Stimulated activated memory B cell treated with anti-CD40 and anti-IgM and Interleukin-4, amounts not matched to agents 10 μg/mL and 1 μg/mL and 100 μg/mL, for 72 hours (primary cell): ENCODE measurements at regions not wholly inside any gene's neighbourhood (a gene's known extent, or its start where the extent isn't known, plus 50 kb on each side); places are given as distances from the start of the nearest gene placed in this dataset.

Experiments
- ATAC-seq: fragments of 150-1000 bp; cut with Tn5 transposase; 2 replicates; pipeline ENCODE4 v1.10.0; 2021
- H3K27ac Mint-ChIP-seq: one replicate; pipeline ENCODE4 v1.8.0; 2022; ENCODE audit warnings: mild to moderate bottlenecking, mixed read lengths
- H3K27me3 Mint-ChIP-seq: one replicate; pipeline ENCODE4 v1.8.0; 2022; ENCODE audit warnings: mixed read lengths
- H3K36me3 Mint-ChIP-seq: one replicate; pipeline ENCODE4 v1.8.0; 2022; ENCODE audit warnings: mixed read lengths
- H3K4me1 Mint-ChIP-seq: one replicate; pipeline ENCODE4 v1.8.0; 2022; ENCODE audit warnings: mixed read lengths
- H3K4me3 Mint-ChIP-seq: one replicate; pipeline ENCODE4 v1.8.0; 2022; ENCODE audit warnings: mild to moderate bottlenecking, moderate library complexity, mixed read lengths
- H3K9me3 Mint-ChIP-seq: one replicate; pipeline ENCODE4 v1.8.0; 2022; ENCODE audit warnings: mixed read lengths

DNA sequence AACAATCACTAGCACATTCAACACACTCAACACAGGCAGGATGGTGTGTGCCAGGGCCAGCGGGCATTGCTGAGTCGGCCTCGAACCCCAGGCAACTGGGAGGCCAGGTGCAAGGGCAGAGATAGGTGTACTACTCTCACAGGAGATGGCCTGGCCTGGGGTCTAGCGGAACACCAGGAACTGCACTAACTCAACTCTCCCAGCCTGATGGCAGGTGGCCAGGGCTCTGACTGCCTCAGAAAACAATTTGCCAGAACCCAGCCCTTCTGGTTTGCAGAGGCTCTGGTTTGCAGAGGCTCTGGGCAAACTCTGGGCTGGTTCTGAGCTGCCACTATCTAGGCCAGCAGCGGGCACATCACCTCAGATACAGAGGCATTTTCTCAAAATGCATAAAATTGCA, 229.2 kb upstream of the CHRNA7 start:
- no peak overlapping the region for H3K4me3 Mint-ChIP-seq

DNA sequence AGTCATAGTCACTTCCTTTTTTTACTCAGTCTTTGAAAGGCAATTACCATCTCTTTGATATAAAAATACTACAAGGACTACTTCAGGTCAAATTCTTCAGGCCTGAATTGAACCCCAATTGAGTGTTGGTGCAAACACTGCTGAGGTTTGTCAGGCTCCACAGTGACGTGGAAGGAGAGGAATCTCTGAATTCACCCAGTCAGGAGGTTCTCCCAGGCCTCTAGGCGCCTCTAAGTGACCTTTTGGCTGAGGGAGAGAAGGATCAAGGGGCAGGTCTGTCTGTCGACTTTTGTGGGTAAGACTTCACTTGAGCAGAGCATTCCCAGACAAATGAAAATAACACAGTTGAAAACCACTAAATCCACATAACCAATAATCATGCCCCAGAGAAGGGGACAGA, 227.6 kb upstream of the CHRNA7 start:
- Mint-ChIP-seq H3K4me3 (no peak overlapping the region), H3K27ac (no peak overlapping the region), H3K36me3 (no peaks in the 10 kb centered on the region), H3K4me1 (no peaks in the 10 kb centered on the region), H3K27me3 (peaks cover 23% of the 10 kb centered on the region), H3K9me3 (no peaks in the 10 kb centered on the region)
- ATAC-seq = no peak

More for the DNA sequence above, 229.2 kb upstream of the CHRNA7 start:
- Mint-ChIP-seq H3K27me3 (peaks cover 25% of the 10 kb centered on the region), H3K36me3 (no peaks in the 10 kb centered on the region), H3K27ac (no peak overlapping the region), H3K9me3 (no peaks in the 10 kb centered on the region), H3K4me1 (no peaks in the 10 kb centered on the region)
- ATAC-seq = no peak

DNA sequence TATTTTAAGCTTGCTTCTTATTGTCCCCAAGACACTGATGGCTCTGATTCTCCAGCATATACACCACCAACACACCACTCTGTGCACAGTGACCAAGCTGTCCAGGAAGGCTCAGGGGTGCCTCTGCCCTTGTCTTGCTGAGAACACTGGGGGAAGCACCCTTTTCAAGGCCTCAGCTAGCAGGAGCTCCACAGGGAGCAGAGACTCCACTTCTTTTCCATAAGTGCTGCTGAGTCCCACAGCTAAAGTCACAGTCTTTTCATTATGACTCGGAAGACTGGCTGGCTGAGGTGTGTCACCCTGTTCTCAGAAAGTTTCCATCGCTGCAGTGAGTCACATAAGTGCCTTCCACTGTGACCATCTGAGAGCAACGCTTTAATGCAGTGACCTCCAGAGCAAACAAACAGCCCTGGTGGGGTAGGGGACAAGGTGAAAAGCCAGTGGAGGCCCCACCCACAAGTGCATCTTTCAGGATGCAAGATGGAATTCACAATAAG, 226.9 kb upstream of the CHRNA7 start:
- Mint-ChIP-seq H3K27ac (no peak overlapping the region), H3K4me1 (no peaks in the 10 kb centered on the region), H3K9me3 (no peaks in the 10 kb centered on the region), H3K36me3 (no peaks in the 10 kb centered on the region), H3K27me3 (peaks cover 16% of the 10 kb centered on the region), H3K4me3 (no peak overlapping the region)
- peak; percentile 42 for ATAC-seq

DNA sequence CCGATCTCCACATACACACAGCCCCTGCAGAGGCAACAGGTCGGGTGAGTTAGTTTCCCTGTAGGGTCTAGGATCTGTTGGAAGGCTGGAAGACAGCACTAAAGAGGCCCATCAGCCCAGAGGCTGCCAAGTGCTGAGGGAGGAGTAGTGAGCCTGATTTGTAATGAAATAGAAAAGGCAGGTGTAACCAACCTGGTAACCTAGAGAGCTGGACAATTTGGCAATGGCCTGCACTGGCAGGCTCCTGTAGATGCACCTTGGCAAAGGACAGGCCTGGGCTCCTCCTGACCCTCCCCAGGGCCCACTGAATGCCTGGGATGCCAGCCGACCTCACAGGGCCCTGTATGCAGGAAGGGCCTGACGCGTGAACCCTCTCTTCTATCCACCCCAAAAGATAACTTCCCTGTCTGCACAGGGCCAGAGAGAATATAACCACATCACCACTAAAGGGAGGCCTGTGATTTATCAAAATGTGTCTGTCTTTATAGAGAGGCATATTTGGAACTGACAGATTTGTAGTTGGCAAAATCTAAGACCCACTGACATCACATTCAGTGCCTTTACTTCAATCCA, 225.1 kb upstream of the CHRNA7 start:
- Mint-ChIP-seq H3K4me3 (no peak overlapping the region), H3K9me3 (peaks cover 2% of the 10 kb centered on the region), H3K4me1 (no peaks in the 10 kb centered on the region), H3K27me3 (no peaks in the 10 kb centered on the region), H3K36me3 (no peaks in the 10 kb centered on the region), H3K27ac (no peak overlapping the region)
- no peak for ATAC-seq

DNA sequence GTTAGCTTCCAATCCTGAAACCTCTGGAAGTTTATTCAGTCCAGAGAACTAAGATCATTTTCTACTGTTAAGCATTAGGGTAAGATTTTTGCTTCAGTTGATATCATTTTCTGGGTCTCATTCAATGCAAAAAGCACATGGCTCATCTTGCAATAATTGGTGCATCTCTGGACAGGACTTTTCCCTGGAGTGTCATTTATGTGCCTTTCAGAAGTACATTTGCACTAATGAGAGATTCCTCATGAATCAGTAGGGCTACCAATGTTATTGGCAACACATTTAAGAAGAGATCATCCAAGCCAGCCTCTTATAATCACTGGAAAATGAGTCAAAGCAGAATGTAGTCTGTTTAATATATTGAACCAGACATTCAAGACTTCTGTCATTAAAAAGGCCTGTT, 224.2 kb upstream of the CHRNA7 start:
- H3K36me3 Mint-ChIP-seq = no peaks in the 10 kb centered on the region
- H3K4me3 Mint-ChIP-seq = no peak overlapping the region
- peaks cover 4% of the 10 kb centered on the region for H3K9me3 Mint-ChIP-seq
- H3K4me1 Mint-ChIP-seq = no peaks in the 10 kb centered on the region
- no peaks in the 10 kb centered on the region for H3K27me3 Mint-ChIP-seq
- H3K27ac Mint-ChIP-seq = no peak overlapping the region
- ATAC-seq = no peak

DNA sequence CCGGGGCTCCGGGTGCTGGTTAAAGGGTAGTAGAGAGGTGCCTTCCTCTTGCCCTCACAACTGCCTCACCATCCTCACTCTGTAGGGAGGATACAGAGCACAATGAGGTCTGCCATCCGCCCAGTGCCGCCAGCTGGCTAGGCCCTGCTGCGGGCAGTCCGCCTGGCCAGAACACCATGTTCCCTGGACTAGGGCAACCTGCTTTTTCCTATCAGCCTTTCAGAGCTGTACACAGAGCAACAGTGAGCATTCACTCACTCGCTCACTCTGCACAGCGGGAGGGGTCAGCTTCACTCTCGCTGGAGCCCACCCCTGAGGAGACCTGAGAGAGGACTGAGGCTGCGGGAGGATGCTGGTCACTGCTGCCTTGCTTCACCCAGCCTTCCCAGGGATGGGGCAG, 218.7 kb upstream of the CHRNA7 start:
- H3K4me1 Mint-ChIP-seq = no peaks in the 10 kb centered on the region
- peaks cover 4% of the 10 kb centered on the region for H3K9me3 Mint-ChIP-seq
- H3K36me3 Mint-ChIP-seq = no peaks in the 10 kb centered on the region
- H3K27ac Mint-ChIP-seq = no peak overlapping the region
- H3K4me3 Mint-ChIP-seq = no peak overlapping the region
- H3K27me3 Mint-ChIP-seq = no peaks in the 10 kb centered on the region
- ATAC-seq = no peak

DNA sequence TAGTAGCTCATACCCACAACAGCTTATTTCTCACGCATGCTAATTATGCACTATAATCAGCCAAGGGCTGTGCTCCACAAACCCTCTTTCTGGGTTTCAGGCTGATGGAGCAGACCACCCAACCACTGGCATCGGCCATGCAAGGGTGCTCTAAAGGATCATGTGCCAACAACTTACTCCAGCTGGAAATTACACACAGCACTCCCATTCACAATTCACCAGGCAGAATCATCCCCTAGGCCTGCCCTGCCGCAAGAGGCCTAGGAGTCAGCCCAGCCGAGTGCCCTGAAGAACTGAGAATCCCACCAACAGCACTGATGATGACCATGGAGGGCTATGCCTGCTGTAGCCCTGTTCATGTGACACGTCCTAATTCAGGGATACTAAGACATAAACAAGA, 216.2 kb upstream of the CHRNA7 start:
- Mint-ChIP-seq H3K4me1 (no peaks in the 10 kb centered on the region), H3K9me3 (peaks cover 4% of the 10 kb centered on the region), H3K4me3 (no peak overlapping the region), H3K27ac (no peak overlapping the region), H3K36me3 (no peaks in the 10 kb centered on the region), H3K27me3 (no peaks in the 10 kb centered on the region)
- ATAC-seq = no peak

DNA sequence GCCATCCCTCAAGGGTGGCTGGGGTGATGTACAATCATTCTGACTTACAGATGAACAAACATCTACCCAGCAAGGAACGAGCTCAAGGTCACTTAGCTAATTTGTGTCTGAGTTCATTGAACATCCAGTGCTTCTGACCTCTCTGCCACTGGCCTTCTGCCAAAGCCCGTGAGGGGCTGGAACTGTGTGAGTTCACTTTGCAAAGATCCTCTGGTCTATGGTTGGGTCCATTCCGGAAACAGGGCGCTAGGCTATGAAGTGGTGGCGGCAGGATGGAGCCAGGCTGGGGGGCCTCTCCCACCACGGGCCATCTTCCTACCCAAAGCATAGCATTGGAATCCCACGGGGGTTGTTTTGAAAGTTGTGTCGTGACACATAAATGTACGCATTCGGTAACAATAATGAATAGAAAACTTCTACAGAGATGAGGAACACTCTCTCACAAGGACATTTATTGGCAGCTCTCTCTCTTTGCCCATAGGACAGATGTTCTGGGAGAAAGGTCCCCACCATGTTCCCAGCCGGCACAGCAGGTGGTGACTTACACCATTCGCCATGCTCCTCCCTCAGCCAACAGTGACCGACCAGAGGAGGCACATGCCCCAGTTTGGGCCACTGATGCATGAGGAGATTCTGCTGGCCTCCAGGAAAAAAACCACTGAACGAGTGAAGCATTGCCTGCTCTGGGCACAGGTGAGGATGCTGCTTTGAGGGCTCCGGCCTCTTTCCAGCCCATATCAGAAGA, 214.7 kb upstream of the CHRNA7 start:
- Mint-ChIP-seq H3K27me3 (no peaks in the 10 kb centered on the region), H3K27ac (no peak overlapping the region), H3K4me3 (no peak overlapping the region), H3K4me1 (no peaks in the 10 kb centered on the region), H3K9me3 (no peaks in the 10 kb centered on the region), H3K36me3 (no peaks in the 10 kb centered on the region)
- ATAC-seq = no peak

DNA sequence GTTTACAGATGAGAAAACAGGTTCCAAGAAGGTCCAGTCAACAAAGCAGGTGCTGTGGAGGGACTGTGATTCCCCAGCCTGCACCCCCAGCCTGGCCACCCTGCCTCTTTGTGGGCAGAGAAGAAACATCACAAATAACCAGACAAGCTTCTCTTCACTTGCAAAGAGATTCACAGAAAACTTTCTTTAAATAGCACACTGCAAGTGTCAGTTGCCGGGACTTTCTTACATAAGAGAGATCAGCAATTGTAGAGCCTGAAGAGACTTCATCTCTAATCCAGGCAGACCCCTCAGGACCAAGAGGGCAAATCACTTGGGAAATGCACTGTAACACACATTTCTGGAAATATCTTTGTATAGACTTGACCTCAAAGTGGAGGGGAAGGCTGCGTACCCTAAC, 207.9 kb upstream of the CHRNA7 start:
- ATAC-seq = no peak
- no peak overlapping the region for H3K4me3 Mint-ChIP-seq
- peaks cover 3% of the 10 kb centered on the region for H3K9me3 Mint-ChIP-seq
- no peaks in the 10 kb centered on the region for H3K36me3 Mint-ChIP-seq
- H3K4me1 Mint-ChIP-seq = no peaks in the 10 kb centered on the region
- peaks cover 45% of the 10 kb centered on the region for H3K27me3 Mint-ChIP-seq
- H3K27ac Mint-ChIP-seq = no peak overlapping the region

DNA sequence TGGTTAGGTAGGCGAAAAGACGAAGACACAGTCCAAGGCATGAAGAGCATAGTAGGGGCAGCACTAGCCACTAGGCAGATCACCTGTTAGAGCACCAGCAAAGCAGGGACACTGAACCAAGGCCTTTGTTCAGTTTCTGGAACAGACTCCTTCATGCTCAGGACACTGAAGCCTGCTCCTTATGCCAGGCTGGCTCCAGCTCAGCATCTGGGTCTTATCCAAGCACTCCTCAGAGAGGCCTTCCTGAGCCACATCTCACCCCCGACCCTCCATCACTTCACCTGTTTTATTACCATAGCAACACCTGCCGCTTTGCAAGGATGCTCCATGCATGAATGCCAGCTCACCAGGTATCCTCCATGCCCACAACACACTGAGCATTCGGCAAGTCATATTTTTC, 206.3 kb upstream of the CHRNA7 start:
- peaks cover 3% of the 10 kb centered on the region for H3K9me3 Mint-ChIP-seq
- no peak overlapping the region for H3K27ac Mint-ChIP-seq
- H3K27me3 Mint-ChIP-seq = peaks cover 46% of the 10 kb centered on the region
- ATAC-seq = no peak
- H3K4me3 Mint-ChIP-seq = no peak overlapping the region
- H3K36me3 Mint-ChIP-seq = no peaks in the 10 kb centered on the region
- H3K4me1 Mint-ChIP-seq = no peaks in the 10 kb centered on the region

DNA sequence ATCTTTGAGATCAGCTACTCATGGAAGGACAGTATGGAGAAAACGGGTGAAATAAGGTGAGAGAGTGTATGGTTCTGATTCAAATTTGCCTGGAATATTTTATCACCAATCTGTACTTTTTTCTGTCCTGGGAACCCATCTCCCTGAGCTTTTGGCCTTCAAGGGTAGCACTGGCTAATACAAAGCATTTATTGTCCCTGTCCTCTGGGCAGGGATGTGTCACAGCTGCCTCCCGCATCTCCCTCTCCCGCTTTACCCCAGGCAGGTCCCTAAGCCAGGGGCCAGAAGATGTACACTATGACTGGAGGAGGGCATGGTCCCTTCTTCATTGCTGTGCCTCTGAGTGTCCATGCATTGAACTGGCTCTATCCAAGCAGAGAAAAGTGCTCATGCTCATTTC, 201.7 kb upstream of the CHRNA7 start:
- Mint-ChIP-seq H3K27me3 (peaks cover 33% of the 10 kb centered on the region), H3K27ac (no peak overlapping the region), H3K4me3 (no peak overlapping the region), H3K36me3 (no peaks in the 10 kb centered on the region), H3K9me3 (peaks cover 5% of the 10 kb centered on the region), H3K4me1 (no peaks in the 10 kb centered on the region)
- no peak for ATAC-seq

DNA sequence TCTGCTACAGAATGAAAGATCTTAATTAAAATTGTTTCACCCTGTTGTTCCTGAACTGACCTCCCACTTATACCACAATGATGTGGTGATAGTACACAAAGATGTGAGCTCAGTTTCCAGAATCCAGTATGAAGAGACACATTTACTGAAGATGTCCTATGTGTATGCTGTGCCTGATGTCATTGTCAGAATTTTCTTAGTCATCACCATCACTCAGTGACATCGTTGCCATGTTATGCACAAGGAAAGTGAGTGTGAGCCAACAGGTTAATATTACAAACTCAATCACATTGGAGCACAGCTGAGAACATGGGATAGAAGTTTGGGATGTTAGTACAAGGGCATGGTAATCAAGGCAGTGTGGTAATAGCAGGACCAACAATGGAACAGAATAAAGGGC, 199.7 kb upstream of the CHRNA7 start:
- Mint-ChIP-seq H3K27me3 (peaks cover 17% of the 10 kb centered on the region), H3K4me1 (no peaks in the 10 kb centered on the region), H3K36me3 (no peaks in the 10 kb centered on the region), H3K9me3 (peaks cover 5% of the 10 kb centered on the region), H3K4me3 (no peak overlapping the region), H3K27ac (no peak overlapping the region)
- ATAC-seq = no peak

DNA sequence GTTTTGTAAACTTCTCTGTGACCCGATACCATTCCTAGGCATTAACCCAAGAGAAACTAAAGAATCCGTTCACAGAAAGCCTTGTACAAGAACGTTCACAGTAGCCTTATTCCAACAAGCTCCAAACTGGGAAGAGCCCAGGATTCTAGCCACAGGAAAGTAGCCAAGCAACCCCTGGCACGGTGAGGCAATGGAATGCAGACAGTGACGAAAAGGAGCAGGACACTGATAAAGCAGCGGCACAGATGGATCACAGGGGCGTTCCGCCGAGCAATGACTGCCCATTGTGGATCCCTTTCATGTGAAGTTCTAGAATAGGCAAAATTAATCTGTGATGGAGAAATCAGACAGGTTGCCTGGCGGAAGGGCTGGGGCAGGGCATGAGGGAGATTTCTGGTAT, 198.7 kb upstream of the CHRNA7 start:
- no peaks in the 10 kb centered on the region for H3K4me1 Mint-ChIP-seq
- no peak overlapping the region for H3K27ac Mint-ChIP-seq
- H3K9me3 Mint-ChIP-seq = peaks cover 5% of the 10 kb centered on the region
- H3K27me3 Mint-ChIP-seq = peaks cover 9% of the 10 kb centered on the region
- no peaks in the 10 kb centered on the region for H3K36me3 Mint-ChIP-seq
- no peak for ATAC-seq
- H3K4me3 Mint-ChIP-seq = no peak overlapping the region

DNA sequence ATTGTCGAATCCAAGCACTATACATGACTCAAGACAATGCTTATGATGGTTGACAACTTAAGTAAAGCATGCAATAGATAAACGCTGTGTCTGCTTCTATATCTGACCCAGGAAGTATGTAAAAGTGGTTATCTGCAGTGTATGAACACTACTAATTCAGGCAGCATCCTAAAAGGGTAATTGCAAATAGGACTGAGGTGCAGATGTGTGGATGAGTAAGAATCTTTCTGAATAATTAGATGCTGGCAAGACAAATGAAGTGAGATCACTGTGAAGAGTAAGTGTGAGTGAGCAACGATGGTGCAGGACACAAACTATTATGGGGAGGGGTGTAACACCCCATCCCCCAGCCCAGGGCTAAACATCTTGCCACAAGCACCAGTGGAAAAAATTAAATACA, 195.7 kb upstream of the CHRNA7 start:
- H3K4me3 Mint-ChIP-seq = no peak overlapping the region
- peaks cover 2% of the 10 kb centered on the region for H3K9me3 Mint-ChIP-seq
- no peak for ATAC-seq
- no peak overlapping the region for H3K27ac Mint-ChIP-seq
- H3K4me1 Mint-ChIP-seq = no peaks in the 10 kb centered on the region
- H3K36me3 Mint-ChIP-seq = no peaks in the 10 kb centered on the region
- H3K27me3 Mint-ChIP-seq = peaks cover 10% of the 10 kb centered on the region

DNA sequence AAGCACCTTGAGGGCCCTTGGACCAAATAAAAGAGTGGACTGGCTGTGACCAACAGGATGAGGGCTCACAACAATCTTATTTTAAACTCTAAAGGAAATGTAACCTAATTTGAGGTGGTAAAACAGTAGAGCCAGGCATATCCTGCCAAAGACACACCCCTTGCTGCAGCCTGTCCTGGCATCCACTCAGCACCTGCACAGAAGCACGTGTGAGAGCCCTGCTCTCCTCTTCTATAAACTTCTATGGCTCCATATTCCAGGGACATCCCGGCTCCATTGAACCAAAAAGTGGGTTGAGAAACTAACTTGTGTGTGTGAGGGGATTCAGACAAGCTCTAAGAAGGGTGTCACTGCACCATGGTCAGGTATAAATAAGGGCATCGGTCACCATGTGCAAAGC, 190.9 kb upstream of the CHRNA7 start:
- no peak for ATAC-seq
- H3K36me3 Mint-ChIP-seq = no peaks in the 10 kb centered on the region
- H3K27me3 Mint-ChIP-seq = peaks cover 15% of the 10 kb centered on the region
- no peaks in the 10 kb centered on the region for H3K4me1 Mint-ChIP-seq
- no peak overlapping the region for H3K4me3 Mint-ChIP-seq
- no peaks in the 10 kb centered on the region for H3K9me3 Mint-ChIP-seq
- H3K27ac Mint-ChIP-seq = no peak overlapping the region

DNA sequence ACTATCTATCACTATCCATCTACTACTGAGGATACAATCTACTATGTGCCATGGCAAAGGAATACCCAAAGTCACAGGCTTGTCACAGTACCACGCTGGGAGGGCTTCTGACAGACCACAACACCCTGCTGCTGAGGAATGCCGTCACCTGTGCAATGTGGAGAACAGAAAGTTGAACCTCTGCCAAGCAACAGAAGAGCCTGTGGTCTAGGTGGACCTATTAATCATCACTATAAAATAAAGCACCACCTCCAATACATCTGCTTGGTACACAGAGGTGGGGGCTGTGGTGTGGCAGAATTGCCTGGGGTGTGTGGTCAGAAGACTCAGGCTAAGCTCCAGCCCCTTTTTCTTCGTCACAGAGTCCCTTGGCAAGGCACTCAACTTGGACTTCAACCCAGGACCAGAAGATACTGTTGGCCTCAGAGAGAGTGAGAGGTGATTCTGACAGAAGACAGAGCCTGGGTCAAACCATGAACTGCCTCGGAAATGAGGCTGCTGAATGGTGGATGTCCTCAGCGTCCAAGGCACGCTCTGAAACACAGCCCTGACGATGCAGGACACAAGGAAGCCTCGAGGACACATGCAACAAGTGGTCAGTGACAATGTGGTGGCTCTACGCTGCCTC, 189.4 kb upstream of the CHRNA7 start:
- H3K4me3 Mint-ChIP-seq = no peak overlapping the region
- H3K27me3 Mint-ChIP-seq = peaks cover 26% of the 10 kb centered on the region
- H3K36me3 Mint-ChIP-seq = no peaks in the 10 kb centered on the region
- H3K4me1 Mint-ChIP-seq = no peaks in the 10 kb centered on the region
- H3K9me3 Mint-ChIP-seq = no peaks in the 10 kb centered on the region
- no peak for ATAC-seq
- H3K27ac Mint-ChIP-seq = no peak overlapping the region
